ENCODE measurements at regions not wholly inside any gene's neighbourhood (a gene's known extent, or its start where the extent isn't known, plus 50 kb on each side); places are given as distances from the start of the nearest gene placed in this dataset.

GRCh38 chr2:237262838-237263771, 150.9 kb downstream of the COL6A3 start:
- TF ChIP-seq CTCF (IDR thresholded peaks at IDR 0.05) = no peak
- TF ChIP-seq POLR2AphosphoS5 (IDR thresholded peaks at IDR 0.05) = no peak
- TF ChIP-seq POLR2A (IDR thresholded peaks at IDR 0.05) = no peak

Data from suprapubic skin (tissue), 4 donors.